BJ (cell line): ENCODE measurements at regions not wholly inside any gene's neighbourhood (a gene's known extent, or its start where the extent isn't known, plus 50 kb on each side); places are given as distances from the start of the nearest gene placed in this dataset.

Experiments
- CTCF ChIA-PET: fragments of 350-600 bp; formaldehyde crosslinking; extraction: SDS; loops from one replicate; lab custom pipeline; 2021; ENCODE audit warnings: antibody characterized with exemption, inconsistent platforms; lab: Yijun Ruan, JAX
- POLR2A ChIA-PET: fragments of 300-600 bp; sonication (Branson Sonifier 250); formaldehyde crosslinking; extraction: SDS; loops from one replicate; lab custom pipeline; 2021; ENCODE audit warnings: antibody characterized with exemption; lab: Charles Lee
- DNase-seq: peaks from one replicate; pipeline ENCODE4 v3.0.0-alpha.2; 2011; ENCODE audit warnings: low read depth
- H3K27me3 ChIP-seq: 2 replicates; pipeline ENCODE4 v1.6.0; 2011; ENCODE audit warnings: low read length; ENCODE audit not compliant: control insufficient read depth, insufficient read depth
- H3K36me3 ChIP-seq: 2 replicates; pipeline ENCODE4 v1.5.1; 2011; ENCODE audit warnings: low read length; ENCODE audit not compliant: control insufficient read depth, insufficient read depth
- H3K4me3 ChIP-seq: 2 replicates; pipeline ENCODE4 v1.5.1; 2011; ENCODE audit warnings: low read depth, mild to moderate bottlenecking, control low read depth, low read length
- CTCF ChIP-seq: IDR thresholded peaks from 2 replicates; pipeline ENCODE4 v1.5.1; 2011; ENCODE audit warnings: low read depth, mild to moderate bottlenecking, control low read depth, inconsistent platforms, low read length, moderate library complexity; ENCODE audit not compliant: insufficient read depth

DNA sequence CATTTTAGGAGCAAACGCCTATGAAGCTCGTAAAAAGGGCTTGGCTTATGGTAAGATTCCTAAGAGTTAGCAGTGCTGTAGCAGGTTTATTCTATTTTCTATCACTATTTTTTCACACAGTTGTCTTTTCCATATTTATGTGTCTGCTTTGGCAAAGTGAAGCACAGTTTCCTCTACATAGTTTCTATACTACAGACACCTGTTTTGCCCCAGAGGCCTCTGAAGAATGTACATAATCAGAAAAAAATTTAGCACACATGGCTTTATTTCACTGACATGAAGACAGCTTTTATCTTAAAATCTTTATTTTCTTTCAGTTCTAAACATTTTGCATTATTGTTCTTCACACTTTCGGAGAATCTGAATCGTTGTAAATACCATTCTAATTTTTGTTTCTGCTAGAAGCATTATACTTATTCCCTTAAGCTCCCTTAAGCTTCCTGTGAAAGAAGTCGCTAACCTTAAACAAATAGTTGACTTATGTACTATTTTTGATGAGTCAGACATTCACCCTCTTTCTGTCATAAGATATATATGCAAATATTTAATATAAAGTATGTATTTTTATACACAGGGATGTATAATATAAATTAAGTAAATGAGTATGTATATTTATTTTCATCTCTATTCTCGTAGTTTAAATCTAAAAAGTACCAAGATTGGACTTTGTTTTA lies 816.0 kb downstream of the OLFM4 start:
- no peak for DNase-seq
- ChIA-PET POLR2A (no interaction called here), CTCF (no interaction called here)
- no peaks in the 10 kb centered on the region for H3K36me3 ChIP-seq
- TF ChIP-seq CTCF, result no peak
- no peak overlapping the region for H3K4me3 ChIP-seq
- no peaks in the 10 kb centered on the region for H3K27me3 ChIP-seq

GRCh38 chr13:53847502-53847901 lies 818.9 kb downstream of the OLFM4 start:
- no peak overlapping the region for H3K4me3 ChIP-seq
- POLR2A ChIA-PET, result no interaction called here
- CTCF ChIA-PET, result no interaction called here
- TF ChIP-seq CTCF, result no peak
- no peaks in the 10 kb centered on the region for H3K27me3 ChIP-seq
- no peaks in the 10 kb centered on the region for H3K36me3 ChIP-seq
- no peak for DNase-seq

- no peaks in the 10 kb centered on the region for H3K27me3 ChIP-seq
- no peak for TF ChIP-seq CTCF
- no peak overlapping the region for H3K4me3 ChIP-seq
- ChIA-PET POLR2A (no interaction called here), CTCF (no interaction called here)
- no peak for DNase-seq
- H3K36me3 ChIP-seq, result no peaks in the 10 kb centered on the region
Measured at GRCh38 chr13:53848366-53848961, 819.9 kb downstream of the OLFM4 start.

DNA sequence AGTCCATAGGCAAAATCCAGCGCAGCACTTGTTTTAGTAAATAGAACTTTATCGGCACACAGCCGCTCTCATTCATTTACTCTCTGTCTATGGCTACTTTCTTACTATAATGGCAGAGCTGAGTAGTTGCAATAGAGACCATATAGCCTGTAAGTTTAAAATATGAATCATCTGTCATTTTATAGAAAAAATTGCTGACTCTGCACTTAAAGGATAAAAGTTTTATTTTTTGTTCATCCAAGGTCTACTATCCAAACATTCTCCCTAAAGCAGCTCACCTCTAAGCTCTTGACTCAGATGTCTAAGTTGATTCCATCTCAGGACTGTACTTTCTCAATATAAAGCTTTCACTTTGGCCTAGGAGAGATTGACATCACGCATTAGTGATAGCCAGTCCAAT lies 825.7 kb downstream of the OLFM4 start:
- no peaks in the 10 kb centered on the region for H3K27me3 ChIP-seq
- ChIA-PET POLR2A (no interaction called here), CTCF (no interaction called here)
- DNase-seq, result no peak
- no peak overlapping the region for H3K4me3 ChIP-seq
- TF ChIP-seq CTCF, result no peak
- no peaks in the 10 kb centered on the region for H3K36me3 ChIP-seq

DNA sequence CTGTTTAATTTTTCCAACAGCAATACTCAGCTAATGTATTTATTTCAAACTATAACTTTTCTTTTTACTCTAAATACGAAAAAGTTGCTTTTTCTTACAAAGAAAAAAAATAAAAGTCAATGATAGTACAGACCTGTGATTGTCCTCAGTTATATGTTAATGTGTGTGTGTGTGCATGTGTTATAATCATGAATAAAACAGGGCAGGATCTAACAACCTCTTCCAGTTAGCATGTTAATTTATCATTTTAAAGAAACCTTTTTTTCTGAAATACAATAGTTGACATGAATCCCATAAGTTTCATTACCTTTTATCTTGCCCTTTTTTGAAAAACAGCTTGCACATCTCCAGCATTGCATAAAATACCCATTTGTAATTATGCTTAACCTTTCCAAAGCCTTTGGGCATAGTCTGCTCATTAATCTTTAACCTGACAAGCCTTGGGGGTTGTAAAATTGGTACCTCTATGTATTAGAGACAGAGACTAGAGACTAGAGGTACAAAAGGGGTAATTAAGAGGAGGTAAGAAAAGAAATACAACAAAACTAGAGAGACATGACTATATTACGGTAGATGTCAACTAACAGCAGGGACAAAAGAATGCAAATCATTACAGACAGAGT lies 828.1 kb downstream of the OLFM4 start:
- Histone ChIP-seq H3K4me3 (no peak overlapping the region), H3K27me3 (no peaks in the 10 kb centered on the region), H3K36me3 (no peaks in the 10 kb centered on the region)
- ChIA-PET CTCF (no interaction called here), POLR2A (no interaction called here)
- TF ChIP-seq CTCF, result no peak
- no peak for DNase-seq
